IMR-90 (cell line): ENCODE measurements at regions not wholly inside any gene's neighbourhood (a gene's known extent, or its start where the extent isn't known, plus 50 kb on each side); places are given as distances from the start of the nearest gene placed in this dataset.

Experiments used
- ATAC-seq: fragments of 200-7000 bp; cut with Tn5 transposase; 2 replicates; pipeline ENCODE4 v1.9.1; 2020; ENCODE audit warnings: low read depth, mild to moderate bottlenecking, moderate library complexity
- BruUV-seq: library from RNA; stranded (reverse); fragments of 400-500 nt; replicated peaks from 2 replicates; lab custom pipeline; 2021; lab: Mats Ljungman, UMichigan
- CTCF ChIA-PET: fragments of 300-600 bp; formaldehyde crosslinking; extraction: SDS; loops from one replicate; lab custom pipeline; 2021; ENCODE audit warnings: antibody characterized with exemption; lab: Yijun Ruan, JAX
- POLR2A ChIA-PET: fragments of 300-600 bp; sonication (Branson Sonifier 250); formaldehyde crosslinking; loops from one replicate; lab custom pipeline; 2022; ENCODE audit warnings: antibody characterized with exemption; ENCODE audit not compliant: unreplicated experiment; lab: Charles Lee
- DNase-seq: peaks from one replicate; pipeline ENCODE4 v3.0.0; 2013
- H2AFZ ChIP-seq: replicated peaks from 2 replicates; pipeline ENCODE3; 2013; ENCODE audit warnings: low read length, mild to moderate bottlenecking; ENCODE audit not compliant: poor library complexity
- H2AK5ac ChIP-seq: 2 replicates; pipeline ENCODE4 v1.6.1; 2013; ENCODE audit warnings: low read depth, low read length, inconsistent platforms
- H2AK9ac ChIP-seq: replicated peaks from 2 replicates; pipeline ENCODE3; 2013; ENCODE audit warnings: mild to moderate bottlenecking, low read depth, low read length, moderate library complexity; ENCODE audit not compliant: poor library complexity
- H2BK120ac ChIP-seq: 2 replicates; pipeline ENCODE4 v1.6.1; 2013; ENCODE audit warnings: low read depth, low read length, inconsistent platforms
- H2BK15ac ChIP-seq: 3 replicates; pipeline ENCODE4 v1.6.1; 2013; ENCODE audit warnings: low read depth, low read length, inconsistent platforms
- H2BK20ac ChIP-seq: 2 replicates; pipeline ENCODE4 v1.6.1; 2013; ENCODE audit warnings: low read depth, mild to moderate bottlenecking, inconsistent platforms, low read length, moderate library complexity
- H2BK5ac ChIP-seq: 2 replicates; pipeline ENCODE4 v1.6.1; 2013; ENCODE audit warnings: mild to moderate bottlenecking, low read depth, low read length, inconsistent platforms; ENCODE audit not compliant: poor library complexity, severe bottlenecking
- H3K14ac ChIP-seq: replicated peaks from 2 replicates; pipeline ENCODE4 v1.6.1; 2013; ENCODE audit warnings: low read depth, low read length, inconsistent platforms
- H3K18ac ChIP-seq: 2 replicates; pipeline ENCODE4 v1.6.1; 2013; ENCODE audit warnings: low read depth, low read length, control low read depth
- H3K23ac ChIP-seq: 2 replicates; pipeline ENCODE4 v1.6.1; 2013; ENCODE audit warnings: low read depth, low read length, inconsistent platforms
- H3K27ac ChIP-seq: 2 replicates; pipeline ENCODE4 v1.5.1; 2013; ENCODE audit warnings: mild to moderate bottlenecking, control low read depth, low read length; ENCODE audit not compliant: insufficient read depth
- H3K27me3 ChIP-seq: 2 replicates; pipeline ENCODE4 v1.6.1; 2013; ENCODE audit warnings: low read length; ENCODE audit not compliant: control insufficient read depth, insufficient read depth
- H3K36me3 ChIP-seq: 2 replicates; pipeline ENCODE4 v1.6.1; 2013; ENCODE audit warnings: low read length, mixed read lengths; ENCODE audit not compliant: control insufficient read depth, insufficient read depth
- H3K4ac ChIP-seq: 2 replicates; pipeline ENCODE4 v1.6.1; 2013; ENCODE audit warnings: low read depth, low read length, inconsistent platforms
- H3K4me1 ChIP-seq: 2 replicates; pipeline ENCODE4 v1.6.1; 2013; ENCODE audit warnings: low read length, mixed read lengths; ENCODE audit not compliant: control insufficient read depth, insufficient read depth
- H3K4me2 ChIP-seq: 2 replicates; pipeline ENCODE4 v1.6.1; 2013; ENCODE audit warnings: low read depth, mild to moderate bottlenecking, control low read depth, low read length, moderate library complexity
- H3K4me3 ChIP-seq: 2 replicates; pipeline ENCODE4 v1.5.1; 2013; ENCODE audit warnings: low read depth, mild to moderate bottlenecking, control low read depth, low read length, moderate library complexity; ENCODE audit not compliant: insufficient read depth
- H3K56ac ChIP-seq: 2 replicates; pipeline ENCODE4 v1.6.1; 2013; ENCODE audit warnings: low read length, inconsistent platforms; ENCODE audit not compliant: insufficient read depth; ENCODE audit errors: extremely low read depth
- H3K79me1 ChIP-seq, 2 experiments: 2 replicates each; pipeline ENCODE4 v1.6.1; 2013; ENCODE audit warnings: low read length in 2 of 2, inconsistent platforms in 1 of 2, low read depth in 1 of 2
- H3K9ac ChIP-seq: 2 replicates; pipeline ENCODE4 v1.6.1; 2013; ENCODE audit warnings: low read depth, low read length, control low read depth
- H3K9me1 ChIP-seq: 2 replicates; pipeline ENCODE4 v1.6.1; 2013; ENCODE audit warnings: low read length, inconsistent platforms; ENCODE audit not compliant: insufficient read depth
- H3K9me3 ChIP-seq: 2 replicates; pipeline ENCODE4 v1.6.1; 2013; ENCODE audit warnings: low read length; ENCODE audit not compliant: control insufficient read depth, insufficient read depth
- H4K20me1 ChIP-seq: 2 replicates; pipeline ENCODE4 v1.6.1; 2013; ENCODE audit warnings: low read length, inconsistent platforms; ENCODE audit not compliant: insufficient read depth
- H4K5ac ChIP-seq: 2 replicates; pipeline ENCODE4 v1.6.1; 2013; ENCODE audit warnings: mild to moderate bottlenecking, low read depth, low read length, control low read depth
- H4K8ac ChIP-seq, 2 experiments: 2 replicates each; pipeline ENCODE4 v1.6.1; 2013; ENCODE audit warnings: low read depth in 2 of 2, low read length in 2 of 2, control low read depth in 1 of 2, inconsistent platforms in 1 of 2
- H4K91ac ChIP-seq: 2 replicates; pipeline ENCODE4 v1.6.1; 2013; ENCODE audit warnings: low read depth, low read length, inconsistent platforms; ENCODE audit not compliant: insufficient read depth
- CEBPB ChIP-seq: IDR thresholded peaks from 2 replicates; pipeline ENCODE4 v1.6.1; 2012; ENCODE audit warnings: low read depth, low read length, improper control_type of control experiment
- FOS ChIP-seq: fragments of 150-350 bp; IDR thresholded peaks from 2 replicates; pipeline ENCODE4 v1.6.1; 2016; ENCODE audit warnings: low read depth, low read length
- MXI1 ChIP-seq: IDR thresholded peaks from 2 replicates; pipeline ENCODE4 v1.6.1; 2012; ENCODE audit warnings: low read depth, mild to moderate bottlenecking, low read length, moderate library complexity, borderline replicate concordance
- SMC3 ChIP-seq: fragments of 150-350 bp; IDR thresholded peaks from 2 replicates; pipeline ENCODE4 v1.6.1; 2016; ENCODE audit warnings: low read depth, mild to moderate bottlenecking, antibody characterized with exemption, low read length, moderate library complexity
- WGBS, 2 experiments: methylation state at CpG; one replicate each; pipeline versions ENCODE4 v1.1.5 to v1.1.7; 2013; ENCODE audit warnings: missing lambda C conversion rate in 2 of 2; ENCODE audit not compliant: insufficient read length in 1 of 2; ENCODE audit errors: extremely low coverage in 2 of 2; 5-methylcytosine and 5-hydroxymethylcytosine counted together
- dilution Hi-C: fragments of 300-500 bp; cut with HindIII; formaldehyde crosslinking; loops from one replicate; pipeline ENCODE4 v1.14.3; 2018; ENCODE audit warnings: low sequenced_read_pairs; ENCODE audit not compliant: unreplicated experiment
- in situ Hi-C: fragments of 300-500 bp; cut with MboI; formaldehyde crosslinking; loops from 3 replicates; pipeline ENCODE4 v1.14.3; 2019; ENCODE audit warnings: low sequenced_read_pairs, inconsistent platforms, mixed read lengths
- intact Hi-C: fragments of 100-400 bp; cut with micrococcal nuclease; formaldehyde crosslinking; loops from 2 replicates; pipeline ENCODE4 v1.10.0; 2022

DNA sequence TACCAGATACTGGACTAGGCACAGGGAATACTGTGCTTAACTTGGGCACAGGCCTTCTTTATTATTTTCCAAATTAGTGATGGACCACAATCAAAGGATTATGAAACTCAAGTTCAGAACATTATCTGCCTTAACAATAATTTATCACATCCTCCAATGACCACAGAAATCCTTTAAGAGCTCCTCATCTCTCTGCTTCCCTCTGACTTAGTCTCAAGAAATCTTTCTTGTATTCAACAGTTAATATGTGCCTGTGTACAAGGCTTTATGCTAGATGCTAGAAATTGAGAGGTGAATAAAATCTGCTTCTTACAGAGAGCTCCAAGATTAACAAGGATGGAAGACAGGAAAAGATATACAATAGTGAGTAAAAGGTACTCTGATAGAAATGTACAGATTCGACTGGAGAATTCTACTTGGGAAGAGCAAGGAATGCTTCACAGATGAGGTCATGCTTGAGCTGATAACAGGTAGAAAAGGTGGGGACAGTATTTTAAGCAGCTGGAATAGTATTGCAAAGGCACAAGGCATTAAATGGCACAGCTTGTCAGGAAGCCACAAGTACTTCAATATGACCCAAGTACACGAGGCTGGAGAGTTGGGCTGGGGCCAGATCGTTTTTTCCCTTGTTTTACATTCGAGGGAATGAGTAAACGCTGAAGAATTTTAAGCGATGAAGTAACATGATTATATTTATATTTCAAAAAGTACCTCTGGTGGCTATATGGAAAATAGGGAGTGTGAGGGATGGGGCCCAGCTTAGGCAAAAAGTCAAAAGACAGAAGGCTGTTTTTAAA is 55.1 kb upstream of the ARID2 start:
- Histone ChIP-seq H2AFZ (no peak overlapping the region), H3K14ac (peak overlapping the region; percentile 77), H4K20me1 (no peaks in the 10 kb centered on the region), H2BK120ac (peak overlapping the region; percentile 77), H3K27ac (no peak overlapping the region), H3K9ac (no peak overlapping the region), H3K18ac (no peak overlapping the region; the same call in 1 of the 2 replicates), H3K4me3 (no peak overlapping the region), H3K56ac (no peak overlapping the region), H2BK5ac (peak overlapping the region; percentile 76), H3K4me2 (peak overlapping the region; percentile 74; the same call in 1 of the 2 replicates), H4K8ac (peak overlapping the region in 1 of 2 experiments; percentile 53; a peak in 1 of 4 replicates), H3K36me3 (no peaks in the 10 kb centered on the region), H2BK20ac (peak overlapping the region; percentile 86), H2AK9ac (no peak overlapping the region), H2BK15ac (peak overlapping the region; percentile 77; the same call in 2 of the 3 replicates), H3K79me1 (no peaks in the 10 kb centered on the region), H3K23ac (no peak overlapping the region), H4K91ac (peak overlapping the region; percentile 25; the same call in 1 of the 2 replicates), H3K9me3 (no peaks in the 10 kb centered on the region), H3K27me3 (no peaks in the 10 kb centered on the region), H4K5ac (no peak overlapping the region), H2AK5ac (no peak overlapping the region), H3K9me1 (peaks cover 15% of the 10 kb centered on the region), H3K4ac (peak overlapping the region; percentile 71; the same call in 1 of the 2 replicates), H3K4me1 (peaks cover 4% of the 10 kb centered on the region)
- TF ChIP-seq CEBPB (peak; percentile 59), SMC3 (no peak), FOS (peak; percentile 40; the same call in 1 of the 2 replicates), MXI1 (0 out of 2 replicates have a peak, but pooled peaks have one; percentile 52)
- ChIA-PET POLR2A (no interaction called here), CTCF (interaction anchor here (0.6 to 1.1 kb wide), 2 partner anchors 12 to 850 kb away, joined by 3 to 5 read pairs; no protein-coding TSS in a partner anchor)
- in situ Hi-C loops (no loop called here), dilution Hi-C loops (no loop called here), intact Hi-C loops (loop anchor here (5.0 kb wide), 1 partner anchor 53 kb away; the partner anchor contains the start of gene ARID2)
- BruUV-seq = no TSS peak
- DNase-seq (peak; percentile 94), ATAC-seq (peak; percentile 80)
- 63% methylated on average over 1 of the region's 6 CpGs; no CpG with 5 or more reads in 1 of the 2 experiments for WGBS, 2 experiments
